ENCODE measurements at regions not wholly inside any gene's neighbourhood (a gene's known extent, or its start where the extent isn't known, plus 50 kb on each side); places are given as distances from the start of the nearest gene placed in this dataset.

DNA sequence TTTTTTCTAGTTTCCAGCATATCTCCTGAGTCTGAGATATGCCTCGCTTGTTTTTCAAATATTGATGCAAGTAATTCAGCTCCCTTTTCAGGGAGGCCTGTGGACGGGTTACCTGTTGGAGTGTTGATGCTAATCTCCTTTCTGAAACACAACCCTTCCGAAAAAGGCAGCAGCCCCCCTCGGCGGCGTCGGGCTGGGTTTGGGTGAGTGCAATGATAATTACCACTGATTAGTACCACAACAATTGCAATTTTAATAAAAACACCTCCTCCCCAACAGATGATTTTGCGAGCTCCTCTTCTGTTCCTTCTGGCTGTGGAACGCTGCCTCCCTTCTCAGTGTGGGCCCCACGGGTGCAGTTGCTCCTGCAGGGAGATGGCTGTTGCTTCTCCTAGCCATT, 66.3 kb downstream of the PTGR3 start:
- no peaks in the 10 kb centered on the region for H3K4me1 ChIP-seq (ENCODE audit: control insufficient read depth in 1 of 2, insufficient read depth in 2 of 2, low read length in 2 of 2)
- H3K18ac ChIP-seq (ENCODE audit: low read length) = no peak overlapping the region
- H2BK120ac ChIP-seq (ENCODE audit: insufficient read depth, low read length, poor library complexity) = no peak overlapping the region
- H2AFZ ChIP-seq (ENCODE audit: insufficient read depth, low read length, poor library complexity) = no peak overlapping the region
- H3K27me3 ChIP-seq (ENCODE audit: insufficient read depth, low read length) = no peaks in the 10 kb centered on the region
- no peaks in the 10 kb centered on the region for H3K79me1 ChIP-seq (ENCODE audit: low read length)
- H4K12ac ChIP-seq (ENCODE audit: low read depth, low read length) = no peak overlapping the region
- H2BK12ac ChIP-seq (ENCODE audit: low read length) = no peak overlapping the region
- H3K9ac ChIP-seq (ENCODE audit: low read length) = no peak overlapping the region
- DNase-seq = no peak
- H3K27ac ChIP-seq (ENCODE audit: low read depth, low read length) = no peak overlapping the region
- peaks cover 2% of the 10 kb centered on the region for H3K9me3 ChIP-seq (ENCODE audit: insufficient read depth, low read depth, low read length)
- no peak overlapping the region for H3K4me2 ChIP-seq (ENCODE audit: low read length)
- no CpG with 5 or more reads among the region's 10 CpGs for WGBS (ENCODE audit: extremely low coverage, insufficient coverage, insufficient read length)
- H4K8ac ChIP-seq (ENCODE audit: low read depth, low read length) = no peak overlapping the region
- no peak overlapping the region for H3K23ac ChIP-seq (ENCODE audit: low read length)
- no peak overlapping the region for H3K4me3 ChIP-seq (ENCODE audit: low read depth, low read length)
- no peak overlapping the region for H4K91ac ChIP-seq (ENCODE audit: low read depth, low read length)
- H3K14ac ChIP-seq (ENCODE audit: low read length) = no peak overlapping the region
- no peak overlapping the region for H2BK5ac ChIP-seq (ENCODE audit: low read depth, low read length, poor library complexity)
- no peaks in the 10 kb centered on the region for H3K36me3 ChIP-seq (ENCODE audit: control insufficient read depth in 1 of 2, insufficient read depth in 2 of 2, low read length in 2 of 2)
- H3K4ac ChIP-seq (ENCODE audit: low read depth, low read length) = no peak overlapping the region
- no peak overlapping the region for H2AK5ac ChIP-seq (ENCODE audit: low read length)
- no peaks in the 10 kb centered on the region for H3K79me2 ChIP-seq (ENCODE audit: control insufficient read depth, insufficient read depth, low read length, poor library complexity)

DNA sequence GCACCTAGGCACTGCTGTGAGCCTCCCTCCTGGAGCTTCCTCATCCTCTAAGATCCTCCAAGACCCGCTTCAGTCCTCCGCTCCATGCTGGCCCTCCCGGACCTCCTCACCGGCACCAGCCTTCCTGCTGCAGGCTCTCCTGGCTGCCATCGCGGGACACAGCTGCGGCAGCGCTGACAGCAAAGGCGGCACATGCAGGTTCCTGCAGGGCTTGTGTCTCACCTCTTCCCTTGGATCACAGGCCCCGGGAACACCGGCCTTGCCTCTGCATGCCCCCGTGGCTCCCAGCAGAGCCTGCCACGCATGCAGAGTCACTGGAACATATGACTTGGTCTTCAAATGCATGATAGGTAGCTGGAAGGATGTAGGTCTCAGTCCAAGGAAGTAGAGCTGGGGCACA, 67.2 kb downstream of the PTGR3 start:
- Histone ChIP-seq H3K79me2 (ENCODE audit: control insufficient read depth, insufficient read depth, low read length, poor library complexity) (no peaks in the 10 kb centered on the region), H3K23ac (ENCODE audit: low read length) (no peak overlapping the region), H3K9me3 (ENCODE audit: insufficient read depth, low read depth, low read length) (peaks cover 2% of the 10 kb centered on the region), H2AK5ac (ENCODE audit: low read length) (no peak overlapping the region), H4K8ac (ENCODE audit: low read depth, low read length) (no peak overlapping the region), H2AFZ (ENCODE audit: insufficient read depth, low read length, poor library complexity) (no peak overlapping the region), H4K91ac (ENCODE audit: low read depth, low read length) (no peak overlapping the region), H3K27me3 (ENCODE audit: insufficient read depth, low read length) (no peaks in the 10 kb centered on the region), H3K27ac (ENCODE audit: low read depth, low read length) (no peak overlapping the region), H3K79me1 (ENCODE audit: low read length) (no peaks in the 10 kb centered on the region), H3K4me1 (ENCODE audit: control insufficient read depth in 1 of 2, insufficient read depth in 2 of 2, low read length in 2 of 2) (no peaks in the 10 kb centered on the region), H3K9ac (ENCODE audit: low read length) (no peak overlapping the region), H3K14ac (ENCODE audit: low read length) (no peak overlapping the region), H3K4me3 (ENCODE audit: low read depth, low read length) (no peak overlapping the region), H3K4me2 (ENCODE audit: low read length) (no peak overlapping the region), H2BK120ac (ENCODE audit: insufficient read depth, low read length, poor library complexity) (no peak overlapping the region), H2BK12ac (ENCODE audit: low read length) (no peak overlapping the region), H3K18ac (ENCODE audit: low read length) (no peak overlapping the region), H4K12ac (ENCODE audit: low read depth, low read length) (no peak overlapping the region), H3K36me3 (ENCODE audit: control insufficient read depth in 1 of 2, insufficient read depth in 2 of 2, low read length in 2 of 2) (no peaks in the 10 kb centered on the region), H3K4ac (ENCODE audit: low read depth, low read length) (no peak overlapping the region), H2BK5ac (ENCODE audit: low read depth, low read length, poor library complexity) (no peak overlapping the region)
- WGBS (ENCODE audit: extremely low coverage, insufficient coverage, insufficient read length) = no CpG with 5 or more reads among the region's 13 CpGs
- no peak for DNase-seq

DNA sequence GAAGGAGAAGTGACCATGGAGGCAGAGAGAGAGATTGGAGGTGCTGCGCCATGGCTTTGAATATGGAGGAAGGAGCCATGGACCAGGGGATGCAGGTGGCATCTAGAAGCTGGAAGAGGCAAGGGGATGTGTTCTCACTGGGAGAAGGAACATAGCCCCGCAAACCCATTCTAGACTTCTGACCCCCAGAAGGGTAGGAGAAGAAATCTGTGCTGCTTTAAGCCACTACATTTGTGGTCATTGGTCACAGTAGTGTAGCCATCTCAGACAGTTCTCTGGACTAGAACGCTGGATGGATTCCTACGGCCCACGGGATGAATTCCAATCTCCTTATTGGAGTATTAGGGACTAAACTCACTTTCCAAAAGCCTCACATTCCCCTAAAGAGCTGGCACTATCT, 67.8 kb downstream of the PTGR3 start:
- Histone ChIP-seq H3K27me3 (ENCODE audit: insufficient read depth, low read length) (no peaks in the 10 kb centered on the region), H2AFZ (ENCODE audit: insufficient read depth, low read length, poor library complexity) (no peak overlapping the region), H3K18ac (ENCODE audit: low read length) (no peak overlapping the region), H3K9ac (ENCODE audit: low read length) (no peak overlapping the region), H3K79me1 (ENCODE audit: low read length) (no peaks in the 10 kb centered on the region), H3K4me2 (ENCODE audit: low read length) (no peak overlapping the region), H4K12ac (ENCODE audit: low read depth, low read length) (no peak overlapping the region), H3K4me3 (ENCODE audit: low read depth, low read length) (no peak overlapping the region), H2AK5ac (ENCODE audit: low read length) (no peak overlapping the region), H3K14ac (ENCODE audit: low read length) (no peak overlapping the region), H2BK120ac (ENCODE audit: insufficient read depth, low read length, poor library complexity) (no peak overlapping the region), H2BK12ac (ENCODE audit: low read length) (no peak overlapping the region), H3K4me1 (ENCODE audit: control insufficient read depth in 1 of 2, insufficient read depth in 2 of 2, low read length in 2 of 2) (no peaks in the 10 kb centered on the region), H4K91ac (ENCODE audit: low read depth, low read length) (no peak overlapping the region), H3K36me3 (ENCODE audit: control insufficient read depth in 1 of 2, insufficient read depth in 2 of 2, low read length in 2 of 2) (no peaks in the 10 kb centered on the region), H2BK5ac (ENCODE audit: low read depth, low read length, poor library complexity) (no peak overlapping the region), H3K23ac (ENCODE audit: low read length) (no peak overlapping the region), H3K27ac (ENCODE audit: low read depth, low read length) (no peak overlapping the region), H4K8ac (ENCODE audit: low read depth, low read length) (no peak overlapping the region), H3K4ac (ENCODE audit: low read depth, low read length) (no peak overlapping the region), H3K9me3 (ENCODE audit: insufficient read depth, low read depth, low read length) (peaks cover 2% of the 10 kb centered on the region), H3K79me2 (ENCODE audit: control insufficient read depth, insufficient read depth, low read length, poor library complexity) (no peaks in the 10 kb centered on the region)
- WGBS (ENCODE audit: extremely low coverage, insufficient coverage, insufficient read length) = no CpG with 5 or more reads among the region's 5 CpGs
- DNase-seq = no peak

GRCh38 chr18:75140296-75140695, 68.6 kb downstream of the PTGR3 start:
- no peak overlapping the region for H2BK5ac ChIP-seq (ENCODE audit: low read depth, low read length, poor library complexity)
- H2AFZ ChIP-seq (ENCODE audit: insufficient read depth, low read length, poor library complexity) = no peak overlapping the region
- H3K79me1 ChIP-seq (ENCODE audit: low read length) = no peaks in the 10 kb centered on the region
- no peak overlapping the region for H4K8ac ChIP-seq (ENCODE audit: low read depth, low read length)
- H3K23ac ChIP-seq (ENCODE audit: low read length) = no peak overlapping the region
- no peak overlapping the region for H2BK120ac ChIP-seq (ENCODE audit: insufficient read depth, low read length, poor library complexity)
- H3K79me2 ChIP-seq (ENCODE audit: control insufficient read depth, insufficient read depth, low read length, poor library complexity) = no peaks in the 10 kb centered on the region
- H3K27me3 ChIP-seq (ENCODE audit: insufficient read depth, low read length) = no peaks in the 10 kb centered on the region
- no peak overlapping the region for H3K18ac ChIP-seq (ENCODE audit: low read length)
- no peak overlapping the region for H3K14ac ChIP-seq (ENCODE audit: low read length)
- no peak overlapping the region for H3K4me3 ChIP-seq (ENCODE audit: low read depth, low read length)
- H3K9me3 ChIP-seq (ENCODE audit: insufficient read depth, low read depth, low read length) = peaks cover 2% of the 10 kb centered on the region
- H2BK12ac ChIP-seq (ENCODE audit: low read length) = no peak overlapping the region
- H3K4me1 ChIP-seq (ENCODE audit: control insufficient read depth in 1 of 2, insufficient read depth in 2 of 2, low read length in 2 of 2) = no peaks in the 10 kb centered on the region
- H2AK5ac ChIP-seq (ENCODE audit: low read length) = no peak overlapping the region
- no CpG with 5 or more reads among the region's 5 CpGs for WGBS (ENCODE audit: extremely low coverage, insufficient coverage, insufficient read length)
- H4K12ac ChIP-seq (ENCODE audit: low read depth, low read length) = no peak overlapping the region
- no peak overlapping the region for H3K9ac ChIP-seq (ENCODE audit: low read length)
- no peak overlapping the region for H3K4ac ChIP-seq (ENCODE audit: low read depth, low read length)
- no peaks in the 10 kb centered on the region for H3K36me3 ChIP-seq (ENCODE audit: control insufficient read depth in 1 of 2, insufficient read depth in 2 of 2, low read length in 2 of 2)
- H4K91ac ChIP-seq (ENCODE audit: low read depth, low read length) = no peak overlapping the region
- H3K27ac ChIP-seq (ENCODE audit: low read depth, low read length) = no peak overlapping the region
- no peak for DNase-seq
- no peak overlapping the region for H3K4me2 ChIP-seq (ENCODE audit: low read length)

All from trophoblast cell (in vitro differentiated cells and primary cell).